KMS-11 (cell line): ENCODE measurements at regions not wholly inside any gene's neighbourhood (a gene's known extent, or its start where the extent isn't known, plus 50 kb on each side); places are given as distances from the start of the nearest gene placed in this dataset.
"Not testable (repeated sequence)": the region's sequence is repeated elsewhere in the genome, so short reads cannot be mapped to it uniquely, and the experiment has no call there.

Experiments used
- H2AFZ ChIP-seq: fragments of 200-600 bp; sonication (generic); 2 replicates; pipeline ENCODE4 v1.6.1; 2016; ENCODE audit warnings: antibody characterized with exemption, mixed run types, low read depth
- H3K27ac ChIP-seq: fragments of 200-600 bp; sonication (generic); 2 replicates; pipeline ENCODE4 v1.6.1; 2016; ENCODE audit warnings: mild to moderate bottlenecking, mixed run types
- H3K27me3 ChIP-seq: fragments of 200-600 bp; sonication (generic); 2 replicates; pipeline ENCODE4 v1.6.1; 2017; ENCODE audit warnings: mild to moderate bottlenecking, low read depth, mixed run types, moderate library complexity; ENCODE audit not compliant: insufficient read depth
- H3K36me3 ChIP-seq: fragments of 200-600 bp; sonication (generic); 2 replicates; pipeline ENCODE4 v1.6.1; 2017; ENCODE audit warnings: mild to moderate bottlenecking, mixed run types; ENCODE audit not compliant: insufficient read depth
- H3K4me1 ChIP-seq: fragments of 200-600 bp; sonication (generic); 2 replicates; pipeline ENCODE4 v1.6.1; 2016; ENCODE audit warnings: mild to moderate bottlenecking, low read depth, mixed run types; ENCODE audit not compliant: poor library complexity, severe bottlenecking
- H3K4me2 ChIP-seq: fragments of 200-600 bp; sonication (generic); 2 replicates; pipeline ENCODE4 v1.7.0; 2016; ENCODE audit warnings: mild to moderate bottlenecking, mixed run types
- H3K4me3 ChIP-seq: fragments of 200-600 bp; sonication (generic); IDR thresholded peaks from 2 replicates; pipeline ENCODE4 v1.6.1; 2017; ENCODE audit warnings: low read depth, low read length, mixed read lengths; ENCODE audit not compliant: insufficient read depth
- H3K79me2 ChIP-seq: fragments of 200-600 bp; sonication (generic); 2 replicates; pipeline ENCODE4 v1.6.1; 2016; ENCODE audit warnings: low read depth, mixed run types; ENCODE audit not compliant: insufficient read depth
- H3K9ac ChIP-seq: fragments of 200-600 bp; sonication (generic); 2 replicates; pipeline ENCODE4 v1.6.1; 2016; ENCODE audit warnings: mild to moderate bottlenecking, mixed run types
- H4K20me1 ChIP-seq: fragments of 200-600 bp; sonication (generic); 2 replicates; pipeline ENCODE4 v1.6.1; 2016; ENCODE audit warnings: mild to moderate bottlenecking, mixed run types; ENCODE audit not compliant: insufficient read depth
- TF ChIP-seq, protein P1 (sequence below): fragments of 200-600 bp; sonication (generic); conservative IDR thresholded peaks from 2 replicates; pipeline ENCODE4 v1.6.1; 2017; ENCODE audit warnings: low read depth, mild to moderate bottlenecking, antibody characterized with exemption, low read length, moderate library complexity, mixed read lengths

DNA sequence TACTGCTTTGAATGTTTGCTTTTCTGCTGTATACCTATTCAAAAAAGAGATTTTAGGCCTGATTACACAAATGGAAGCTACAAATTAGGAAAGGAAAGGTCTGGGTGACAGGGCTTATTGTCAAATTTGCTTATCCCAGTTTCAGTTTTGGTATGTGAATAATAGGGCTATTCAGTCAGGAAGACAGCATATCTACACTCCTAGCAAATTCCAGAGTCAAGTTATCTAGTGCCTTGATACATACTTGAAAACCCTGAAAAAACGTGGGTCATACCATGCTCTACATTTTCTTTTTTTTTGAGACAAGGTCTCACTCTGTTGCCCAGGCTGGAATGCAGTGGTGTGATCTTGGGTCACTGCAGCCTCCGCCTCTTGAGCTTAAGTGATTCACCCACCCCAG, 59.2 kb upstream of the CCDC180 start:
- H3K36me3 ChIP-seq, H3K27me3 ChIP-seq, H3K79me2 ChIP-seq, H3K4me1 ChIP-seq, H3K4me3 ChIP-seq, H3K27ac ChIP-seq, H2AFZ ChIP-seq, H3K4me2 ChIP-seq, H3K9ac ChIP-seq, H4K20me1 ChIP-seq: not testable (repeated sequence)

DNA sequence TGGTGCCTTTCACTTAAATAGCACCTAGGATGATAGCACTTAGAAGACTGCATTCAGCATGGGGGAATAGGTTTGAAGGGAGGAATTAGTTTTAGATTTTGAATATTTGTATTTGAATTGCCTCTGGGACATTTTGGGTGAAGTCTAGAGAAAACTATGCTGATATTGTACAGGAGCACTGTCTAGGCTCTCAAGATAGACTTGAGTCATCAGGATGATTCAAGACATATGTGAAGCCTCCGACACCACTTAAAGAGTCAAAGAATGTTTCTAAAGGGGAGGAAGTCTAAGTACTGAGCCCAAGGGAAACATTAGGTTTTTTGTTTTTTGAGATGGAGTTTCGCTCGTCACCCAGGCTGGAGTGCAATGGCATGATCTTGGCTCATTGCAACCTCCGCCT, 63.9 kb upstream of the CCDC180 start:
- Histone ChIP-seq H3K36me3 (no peaks in the 10 kb centered on the region), H3K4me2 (no peak overlapping the region), H3K4me1 (peaks cover 6% of the 10 kb centered on the region), H3K4me3 (no peak overlapping the region), H3K27ac (no peak overlapping the region), H4K20me1 (no peaks in the 10 kb centered on the region), H3K27me3 (no peaks in the 10 kb centered on the region), H3K79me2 (no peaks in the 10 kb centered on the region; the same call in 1 of the 2 replicates), H2AFZ (no peak overlapping the region), H3K9ac (no peak overlapping the region)
- TF ChIP-seq, protein P1, sequence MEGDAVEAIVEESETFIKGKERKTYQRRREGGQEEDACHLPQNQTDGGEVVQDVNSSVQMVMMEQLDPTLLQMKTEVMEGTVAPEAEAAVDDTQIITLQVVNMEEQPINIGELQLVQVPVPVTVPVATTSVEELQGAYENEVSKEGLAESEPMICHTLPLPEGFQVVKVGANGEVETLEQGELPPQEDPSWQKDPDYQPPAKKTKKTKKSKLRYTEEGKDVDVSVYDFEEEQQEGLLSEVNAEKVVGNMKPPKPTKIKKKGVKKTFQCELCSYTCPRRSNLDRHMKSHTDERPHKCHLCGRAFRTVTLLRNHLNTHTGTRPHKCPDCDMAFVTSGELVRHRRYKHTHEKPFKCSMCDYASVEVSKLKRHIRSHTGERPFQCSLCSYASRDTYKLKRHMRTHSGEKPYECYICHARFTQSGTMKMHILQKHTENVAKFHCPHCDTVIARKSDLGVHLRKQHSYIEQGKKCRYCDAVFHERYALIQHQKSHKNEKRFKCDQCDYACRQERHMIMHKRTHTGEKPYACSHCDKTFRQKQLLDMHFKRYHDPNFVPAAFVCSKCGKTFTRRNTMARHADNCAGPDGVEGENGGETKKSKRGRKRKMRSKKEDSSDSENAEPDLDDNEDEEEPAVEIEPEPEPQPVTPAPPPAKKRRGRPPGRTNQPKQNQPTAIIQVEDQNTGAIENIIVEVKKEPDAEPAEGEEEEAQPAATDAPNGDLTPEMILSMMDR: no peak

DNA sequence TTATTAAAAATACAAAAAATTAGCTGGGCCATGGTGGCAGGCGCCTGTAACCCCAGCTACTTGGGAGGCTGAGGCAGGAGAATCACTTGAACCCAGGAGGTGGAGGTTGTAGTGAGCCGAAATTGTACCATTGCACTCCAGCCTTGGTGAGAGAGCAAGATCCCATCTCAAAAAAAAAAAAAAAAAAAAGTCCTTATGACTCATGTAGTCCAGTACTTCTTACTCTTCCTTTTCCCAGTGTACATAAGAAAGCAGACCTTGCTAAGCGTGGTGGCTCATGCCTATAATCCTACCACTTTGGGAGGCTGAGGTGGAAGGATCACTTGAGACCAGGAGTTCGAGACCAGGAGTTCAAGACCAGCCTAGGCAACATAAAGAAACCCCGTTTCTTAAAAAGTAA, 66.0 kb upstream of the CCDC180 start:
- H3K4me2 ChIP-seq, H3K36me3 ChIP-seq, H3K4me1 ChIP-seq, H4K20me1 ChIP-seq, H3K79me2 ChIP-seq, H3K9ac ChIP-seq, H3K27me3 ChIP-seq, H3K4me3 ChIP-seq, H3K27ac ChIP-seq, H2AFZ ChIP-seq: not testable (repeated sequence)

DNA sequence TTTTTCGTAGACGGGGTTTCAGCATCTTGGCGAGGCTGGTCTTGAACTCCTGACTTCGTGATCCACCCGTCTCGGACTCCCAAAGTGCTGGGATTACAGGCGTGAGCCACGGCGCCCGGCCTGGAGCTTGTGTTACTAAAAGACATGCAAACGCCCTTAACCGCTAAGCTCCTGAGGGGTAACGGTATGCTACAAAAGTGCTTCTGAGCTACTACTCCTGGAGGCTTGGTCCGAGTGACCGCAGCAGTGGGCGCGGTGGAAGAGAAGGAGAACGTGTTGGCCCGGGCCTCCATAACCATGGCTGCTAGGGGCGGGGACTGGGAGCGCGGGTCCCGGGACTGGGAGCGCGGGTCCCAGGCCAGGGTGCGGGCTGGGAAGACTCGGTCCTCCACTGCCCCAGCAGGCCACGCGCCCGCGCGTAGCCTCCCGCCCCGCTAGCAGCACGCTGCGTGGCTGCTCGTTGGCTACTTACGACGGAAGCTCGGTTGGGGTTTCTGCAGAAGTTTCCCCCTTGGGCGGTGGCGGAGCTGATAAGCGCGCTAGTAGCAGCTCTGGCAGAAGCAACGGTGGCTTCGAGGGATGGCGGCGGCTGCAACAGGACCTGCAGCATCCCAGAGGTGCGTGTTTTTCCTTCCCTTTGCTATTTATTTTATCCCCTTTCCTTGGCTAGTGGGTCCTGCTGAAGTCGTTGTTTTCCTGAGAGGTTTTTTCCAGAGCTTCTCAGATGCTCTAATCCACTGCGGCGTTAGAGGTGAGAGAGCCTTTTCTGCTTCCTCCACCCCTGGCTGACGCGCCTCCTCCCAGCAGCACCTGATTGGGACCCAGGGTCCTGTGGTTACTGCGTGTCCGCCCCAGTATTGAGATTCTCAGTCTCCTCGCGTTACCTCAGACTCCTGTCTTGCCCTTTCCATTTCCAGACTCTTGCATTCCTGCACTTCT, 69.2 kb upstream of the CCDC180 start:
- Histone ChIP-seq H3K4me3 (no peak overlapping the region), H3K4me1 (peaks cover 6% of the 10 kb centered on the region), H3K36me3 (no peaks in the 10 kb centered on the region), H3K27ac (peak overlapping the region; percentile 90), H2AFZ (peak overlapping the region; percentile 99), H3K79me2 (no peaks in the 10 kb centered on the region; the same call in 1 of the 2 replicates), H3K27me3 (no peaks in the 10 kb centered on the region), H4K20me1 (no peaks in the 10 kb centered on the region), H3K4me2 (peak overlapping the region; percentile 83), H3K9ac (peak overlapping the region; percentile 81)
- TF ChIP-seq, protein P1: no peak

DNA sequence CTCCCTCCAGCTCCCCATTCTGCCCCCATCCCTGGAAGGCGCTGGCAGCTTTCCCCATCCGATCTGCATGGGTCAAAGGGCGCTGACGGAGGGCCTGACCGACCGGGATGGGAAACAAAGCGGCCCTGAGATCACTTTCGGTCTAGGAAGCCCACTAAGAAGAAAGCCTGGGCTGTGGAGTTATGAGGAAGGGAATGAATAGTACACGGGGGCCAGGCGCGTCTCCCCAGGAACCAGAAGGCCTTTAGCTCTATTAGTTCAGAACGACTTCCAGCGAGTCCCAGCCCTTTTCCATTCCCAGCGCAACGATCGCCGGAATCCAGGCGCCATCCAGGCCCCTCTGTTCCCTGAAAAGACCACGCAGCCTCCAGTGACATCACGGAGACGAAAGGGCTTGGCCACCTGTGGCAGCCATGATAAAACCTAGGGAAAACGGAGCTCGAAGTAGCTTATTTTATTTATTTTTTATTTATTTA, 70.1 kb upstream of the CCDC180 start:
- no peak overlapping the region for H3K4me3 ChIP-seq
- no peak overlapping the region for H3K9ac ChIP-seq
- H3K4me1 ChIP-seq: peaks cover 6% of the 10 kb centered on the region
- no peak overlapping the region; the same call in 1 of the 2 replicates for H3K27ac ChIP-seq
- no peaks in the 10 kb centered on the region for H3K27me3 ChIP-seq
- TF ChIP-seq, protein P1: no peak
- no peaks in the 10 kb centered on the region for H4K20me1 ChIP-seq
- H2AFZ ChIP-seq: no peak overlapping the region
- peak overlapping the region; percentile 83; the same call in 1 of the 2 replicates for H3K4me2 ChIP-seq
- H3K36me3 ChIP-seq: no peaks in the 10 kb centered on the region
- no peaks in the 10 kb centered on the region; the same call in 1 of the 2 replicates for H3K79me2 ChIP-seq

DNA sequence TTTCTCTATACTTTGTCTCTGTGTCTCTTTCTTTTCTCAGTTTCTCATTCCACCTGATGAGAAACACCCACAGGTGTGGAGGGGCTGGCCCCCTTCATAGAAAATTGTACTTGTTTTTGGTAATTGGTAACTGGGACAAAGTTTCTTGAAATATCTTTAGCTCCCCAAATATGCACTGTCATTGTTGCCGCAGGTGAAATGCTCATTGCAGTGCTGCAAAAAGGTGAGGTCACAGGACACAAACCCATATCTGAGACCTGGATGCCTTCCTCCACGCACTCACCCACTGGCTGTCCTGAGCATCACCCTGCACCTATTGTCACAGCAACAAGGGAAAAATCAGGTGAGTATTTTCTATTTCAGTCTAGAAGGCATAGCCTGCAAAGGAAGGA, 74.5 kb upstream of the CCDC180 start:
- not testable (repeated sequence) for H3K4me1 ChIP-seq

DNA sequence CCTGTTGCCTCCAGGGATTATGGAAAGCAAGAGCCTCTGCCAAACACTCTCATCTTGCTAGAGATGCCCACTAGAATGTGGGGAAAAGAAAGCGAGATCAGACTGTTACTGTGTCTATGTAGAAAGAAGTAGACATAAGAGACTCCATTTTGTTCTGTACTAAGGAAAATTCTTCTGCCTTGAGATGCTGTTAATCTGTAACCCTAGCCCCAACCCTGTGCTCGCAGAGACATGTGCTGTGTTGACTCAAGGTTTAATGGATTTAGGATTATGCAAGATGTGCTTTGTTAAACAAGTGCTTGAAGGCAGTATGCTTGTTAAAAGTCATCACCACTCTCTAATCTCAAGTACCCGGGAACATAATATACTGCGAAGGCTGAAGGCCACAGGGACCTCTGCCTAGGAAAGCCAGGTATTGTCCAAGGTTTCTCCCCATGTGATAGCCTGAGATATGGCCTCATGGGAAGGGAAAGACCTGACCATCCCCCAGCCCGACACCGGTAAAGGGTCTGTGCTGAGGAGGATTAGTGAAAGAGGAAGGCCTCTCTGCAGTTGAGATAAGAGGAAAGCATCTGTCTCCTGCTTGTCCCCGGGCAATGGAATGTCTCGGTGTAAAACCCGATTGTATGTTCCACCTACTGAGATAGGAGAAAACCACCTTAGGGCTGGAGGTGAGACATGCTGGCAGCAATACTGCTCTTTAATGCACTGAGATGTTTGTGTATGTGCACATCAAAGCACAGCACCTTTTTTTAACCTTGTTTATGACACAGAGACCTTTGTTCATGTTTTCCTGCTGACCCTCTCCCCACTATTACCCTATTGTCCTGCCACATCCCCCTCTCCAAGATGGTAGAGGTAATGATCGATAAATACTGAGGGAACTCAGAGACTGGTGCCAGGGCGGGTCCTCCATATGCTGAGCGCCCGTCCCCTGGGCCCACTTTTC, 75.1 kb upstream of the CCDC180 start:
- not testable (repeated sequence) for H3K4me3 ChIP-seq, H3K27ac ChIP-seq, H4K20me1 ChIP-seq, H3K9ac ChIP-seq, H3K79me2 ChIP-seq, H3K27me3 ChIP-seq, H2AFZ ChIP-seq, H3K4me2 ChIP-seq, H3K36me3 ChIP-seq, H3K4me1 ChIP-seq

More for the DNA sequence above, 74.5 kb upstream of the CCDC180 start:
- H3K9ac ChIP-seq, H3K27me3 ChIP-seq, H3K36me3 ChIP-seq, H3K27ac ChIP-seq, H2AFZ ChIP-seq, H3K4me2 ChIP-seq, H3K4me3 ChIP-seq, H4K20me1 ChIP-seq, H3K79me2 ChIP-seq: not testable (repeated sequence)
